ENCODE measurements at regions not wholly inside any gene's neighbourhood (a gene's known extent, or its start where the extent isn't known, plus 50 kb on each side); places are given as distances from the start of the nearest gene placed in this dataset.

GRCh38 chr21:16318651-16319300 lies 589.0 kb downstream of the USP25 start:
- TF ChIP-seq POLR2AphosphoS5 (IDR thresholded peaks at IDR 0.05; ENCODE audit: borderline replicate concordance, low read depth, low read length) (no peak), EZH2 (IDR thresholded peaks at IDR 0.05) (no peak)

Data from SK-N-MC (cell line).